ENCODE measurements at regions not wholly inside any gene's neighbourhood (a gene's known extent, or its start where the extent isn't known, plus 50 kb on each side); places are given as distances from the start of the nearest gene placed in this dataset.
"Not testable (repeated sequence)": the region's sequence is repeated elsewhere in the genome, so short reads cannot be mapped to it uniquely, and the experiment has no call there.

DNA sequence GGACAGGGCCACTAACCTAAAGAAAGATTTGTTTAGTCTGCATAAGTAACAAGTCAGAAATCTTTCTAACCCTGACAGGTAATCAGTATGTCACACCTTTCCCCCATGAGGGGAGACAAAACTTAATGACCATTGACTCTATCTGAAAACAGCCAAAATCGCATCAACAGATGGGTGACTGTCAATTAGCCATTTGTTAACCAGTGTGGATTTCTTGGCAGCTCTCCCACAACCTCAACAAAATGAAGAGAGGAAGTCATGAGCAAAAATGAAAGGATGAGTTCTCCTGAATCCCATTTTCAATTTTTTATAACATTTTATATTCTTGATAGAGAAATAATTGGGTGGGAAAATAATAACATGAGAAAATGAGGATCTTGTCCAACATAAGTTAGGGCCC, 84.6 kb upstream of the SNX2 start:
- TF ChIP-seq, protein P1, sequence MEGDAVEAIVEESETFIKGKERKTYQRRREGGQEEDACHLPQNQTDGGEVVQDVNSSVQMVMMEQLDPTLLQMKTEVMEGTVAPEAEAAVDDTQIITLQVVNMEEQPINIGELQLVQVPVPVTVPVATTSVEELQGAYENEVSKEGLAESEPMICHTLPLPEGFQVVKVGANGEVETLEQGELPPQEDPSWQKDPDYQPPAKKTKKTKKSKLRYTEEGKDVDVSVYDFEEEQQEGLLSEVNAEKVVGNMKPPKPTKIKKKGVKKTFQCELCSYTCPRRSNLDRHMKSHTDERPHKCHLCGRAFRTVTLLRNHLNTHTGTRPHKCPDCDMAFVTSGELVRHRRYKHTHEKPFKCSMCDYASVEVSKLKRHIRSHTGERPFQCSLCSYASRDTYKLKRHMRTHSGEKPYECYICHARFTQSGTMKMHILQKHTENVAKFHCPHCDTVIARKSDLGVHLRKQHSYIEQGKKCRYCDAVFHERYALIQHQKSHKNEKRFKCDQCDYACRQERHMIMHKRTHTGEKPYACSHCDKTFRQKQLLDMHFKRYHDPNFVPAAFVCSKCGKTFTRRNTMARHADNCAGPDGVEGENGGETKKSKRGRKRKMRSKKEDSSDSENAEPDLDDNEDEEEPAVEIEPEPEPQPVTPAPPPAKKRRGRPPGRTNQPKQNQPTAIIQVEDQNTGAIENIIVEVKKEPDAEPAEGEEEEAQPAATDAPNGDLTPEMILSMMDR (IDR thresholded peaks at IDR 0.05): no peak
- TF ChIP-seq POLR2A (IDR thresholded peaks at IDR 0.05): no peak
- H3K36me3 ChIP-seq: no peaks in the 10 kb centered on the region
- no peaks in the 10 kb centered on the region for H3K4me1 ChIP-seq
- no peaks in the 10 kb centered on the region for H3K27me3 ChIP-seq
- H3K4me3 ChIP-seq: no peak overlapping the region
- no peaks in the 10 kb centered on the region for H3K9me3 ChIP-seq
- DNase-seq: no peak
- no peak overlapping the region for H3K27ac ChIP-seq

DNA sequence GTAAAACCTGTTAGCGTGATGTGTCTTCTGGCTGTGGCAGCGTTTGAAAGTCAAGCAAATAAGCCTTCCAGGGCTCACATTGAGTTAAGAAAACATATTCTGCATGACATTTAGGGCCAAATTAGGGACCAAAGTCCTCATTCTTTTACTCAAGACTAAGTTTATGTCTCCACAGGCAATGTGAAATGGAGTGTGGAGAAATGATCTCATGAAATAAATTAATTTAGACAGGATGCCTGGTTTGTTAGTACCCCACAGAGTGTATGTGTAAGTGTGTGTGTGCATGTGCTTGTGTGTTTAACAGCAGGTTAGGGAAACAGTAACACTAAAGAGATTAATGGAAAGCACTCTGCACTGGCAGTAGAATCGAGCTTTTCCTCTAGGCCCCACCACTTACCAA, 82.9 kb upstream of the SNX2 start:
- Histone ChIP-seq H3K27me3 (no peaks in the 10 kb centered on the region), H3K27ac (no peak overlapping the region), H3K4me3 (no peak overlapping the region), H3K36me3 (no peaks in the 10 kb centered on the region), H3K9me3 (no peaks in the 10 kb centered on the region), H3K4me1 (no peaks in the 10 kb centered on the region)
- TF ChIP-seq, protein P1 (IDR thresholded peaks at IDR 0.05): no peak
- TF ChIP-seq POLR2A (IDR thresholded peaks at IDR 0.05): no peak
- no peak for DNase-seq

DNA sequence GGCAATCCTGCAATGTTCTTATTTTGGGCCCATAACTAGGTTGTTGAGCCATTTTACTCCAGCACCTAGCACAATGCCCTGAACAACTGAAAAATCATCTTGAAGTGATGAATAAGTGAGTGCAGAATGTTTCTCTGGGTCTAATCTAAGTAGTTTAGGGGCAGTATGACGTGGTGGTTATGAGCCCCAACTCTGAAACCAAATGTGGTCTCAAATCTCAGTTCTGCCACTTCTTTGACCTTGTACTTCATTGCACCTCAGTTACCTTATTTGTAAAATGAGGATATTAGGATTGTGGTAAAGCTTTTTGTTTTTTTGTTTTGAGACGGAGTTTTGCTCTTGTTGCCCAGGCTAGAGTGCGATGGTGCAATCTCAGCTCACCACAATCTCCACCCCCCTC, 80.9 kb upstream of the SNX2 start:
- H3K27ac ChIP-seq: no peak overlapping the region
- no peak for DNase-seq
- H3K9me3 ChIP-seq: no peaks in the 10 kb centered on the region
- no peaks in the 10 kb centered on the region for H3K4me1 ChIP-seq
- no peak for TF ChIP-seq POLR2A (IDR thresholded peaks at IDR 0.05)
- TF ChIP-seq, protein P1 (IDR thresholded peaks at IDR 0.05): no peak
- H3K27me3 ChIP-seq: no peaks in the 10 kb centered on the region
- no peak overlapping the region for H3K4me3 ChIP-seq
- H3K36me3 ChIP-seq: no peaks in the 10 kb centered on the region

DNA sequence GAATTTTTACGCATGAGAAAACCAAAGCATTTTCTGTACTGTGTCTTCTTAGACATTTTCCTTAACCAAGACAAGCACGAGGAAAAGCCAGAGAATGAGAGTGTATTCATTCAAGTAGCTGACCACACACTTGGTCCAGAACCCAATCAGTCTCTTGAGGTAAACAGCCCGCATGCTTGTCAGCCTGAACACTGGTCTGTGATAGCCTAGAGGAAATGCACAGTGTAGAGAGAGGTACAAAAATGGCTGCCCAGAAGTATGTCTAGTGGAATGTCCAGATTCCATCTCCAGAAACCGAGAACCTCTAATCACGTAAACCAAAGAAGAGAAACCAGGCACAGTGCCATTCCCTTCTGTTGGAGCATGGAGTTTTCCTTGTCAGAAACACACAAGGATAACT, 80.0 kb upstream of the SNX2 start:
- Histone ChIP-seq H3K36me3 (no peaks in the 10 kb centered on the region), H3K27me3 (no peaks in the 10 kb centered on the region), H3K9me3 (no peaks in the 10 kb centered on the region), H3K4me3 (no peak overlapping the region), H3K27ac (no peak overlapping the region), H3K4me1 (no peaks in the 10 kb centered on the region)
- DNase-seq: no peak
- TF ChIP-seq, protein P1 (IDR thresholded peaks at IDR 0.05): no peak
- TF ChIP-seq POLR2A (IDR thresholded peaks at IDR 0.05): no peak

DNA sequence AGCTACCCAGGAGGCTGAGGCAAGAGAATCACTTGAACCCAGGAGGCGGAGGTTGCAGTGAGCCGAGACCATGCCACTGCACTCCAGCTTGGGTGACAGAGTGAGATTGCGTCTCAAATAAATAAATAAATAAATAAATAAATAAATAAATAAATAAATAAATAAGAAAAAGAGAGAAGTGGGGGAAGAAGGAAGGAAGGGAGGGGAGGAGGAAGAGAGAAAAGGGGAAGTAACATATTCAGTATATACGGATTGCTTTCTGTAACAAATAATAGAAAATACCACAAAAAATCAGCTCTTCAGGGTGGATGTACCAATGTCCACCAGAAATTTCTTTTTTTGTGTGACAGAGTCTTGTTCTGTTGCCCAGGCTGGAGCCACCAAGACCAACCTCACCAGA, 78.1 kb upstream of the SNX2 start:
- H3K36me3 ChIP-seq, DNase-seq, H3K9me3 ChIP-seq: not testable (repeated sequence)

DNA sequence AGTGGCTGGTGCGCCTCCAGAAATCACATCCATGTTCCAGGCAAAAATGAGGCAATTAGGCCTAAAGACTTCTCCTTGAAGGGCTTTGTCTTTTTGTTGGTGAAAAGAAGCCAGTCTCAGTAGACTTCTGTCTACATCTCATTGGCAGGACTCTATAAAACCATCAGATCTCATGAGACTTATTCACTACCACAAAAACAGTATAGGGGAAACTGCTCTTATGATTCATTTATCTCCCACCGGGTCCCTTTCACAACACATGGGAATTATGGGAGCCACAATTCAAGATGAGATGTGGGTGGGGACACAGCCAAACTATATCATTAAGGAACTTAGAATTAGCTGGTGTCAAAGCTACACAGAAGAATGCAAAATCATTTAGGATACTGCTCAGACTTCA, 77.7 kb upstream of the SNX2 start:
- Histone ChIP-seq H3K4me1 (no peaks in the 10 kb centered on the region), H3K27me3 (no peaks in the 10 kb centered on the region), H3K27ac (no peak overlapping the region), H3K36me3 (no peaks in the 10 kb centered on the region), H3K4me3 (no peak overlapping the region), H3K9me3 (no peaks in the 10 kb centered on the region)
- TF ChIP-seq, protein P1 (IDR thresholded peaks at IDR 0.05): no peak
- TF ChIP-seq POLR2A (IDR thresholded peaks at IDR 0.05): no peak
- DNase-seq: no peak

More for the DNA sequence above, 78.1 kb upstream of the SNX2 start:
- not testable (repeated sequence) for H3K27me3 ChIP-seq, H3K4me1 ChIP-seq, H3K27ac ChIP-seq, H3K4me3 ChIP-seq

All from Peyer's patch (tissue), 4 donors.